GM12875 (cell line): ENCODE measurements at regions not wholly inside any gene's neighbourhood (a gene's known extent, or its start where the extent isn't known, plus 50 kb on each side); places are given as distances from the start of the nearest gene placed in this dataset.

Source experiments
- H3K4me3 ChIP-seq: one replicate; pipeline ENCODE4 v1.5.1; 2011; ENCODE audit warnings: low read depth, low read length, control low read depth
- CTCF ChIP-seq: IDR thresholded peaks from 2 replicates; pipeline ENCODE4 v1.5.1; 2011; ENCODE audit warnings: low read depth, mild to moderate bottlenecking, control low read depth, inconsistent platforms, low read length, moderate library complexity, borderline replicate concordance; ENCODE audit not compliant: insufficient read depth

GRCh38 chr18:60134806-60135205 lies 235.0 kb downstream of the PMAIP1 start:
- no peak for TF ChIP-seq CTCF

DNA sequence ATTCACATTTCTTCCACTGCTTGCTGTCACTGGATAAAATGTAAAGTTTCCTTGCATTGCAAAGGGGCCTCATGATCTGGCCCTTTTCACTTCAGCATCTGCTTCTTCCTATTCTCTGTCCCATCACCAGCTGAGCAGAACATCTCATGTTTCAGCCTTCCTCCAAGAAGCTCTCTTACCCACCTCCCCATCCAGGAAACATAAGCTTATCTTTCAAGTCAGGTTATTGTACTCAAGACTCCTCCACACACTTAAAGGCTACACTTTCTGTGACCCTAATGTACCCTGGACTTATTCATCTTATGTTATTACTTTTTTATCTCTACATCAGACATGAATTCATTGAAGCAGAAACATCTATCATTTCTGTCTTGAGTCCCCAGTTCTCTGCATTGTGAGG lies 230.5 kb downstream of the PMAIP1 start:
- no peak for TF ChIP-seq CTCF

More at GRCh38 chr18:60134806-60135205, 235.0 kb downstream of the PMAIP1 start:
- H3K4me3 ChIP-seq, result no peak overlapping the region

GRCh38 chr18:60123031-60123430 lies 223.2 kb downstream of the PMAIP1 start:
- H3K4me3 ChIP-seq, result no peak overlapping the region
- no peak for TF ChIP-seq CTCF

More for the DNA sequence above, 230.5 kb downstream of the PMAIP1 start:
- H3K4me3 ChIP-seq, result no peak overlapping the region

GRCh38 chr18:60122339-60122738 lies 222.5 kb downstream of the PMAIP1 start:
- no peak for TF ChIP-seq CTCF

GRCh38 chr18:60120231-60120750 lies 220.5 kb downstream of the PMAIP1 start:
- TF ChIP-seq CTCF, result no peak
- no peak overlapping the region for H3K4me3 ChIP-seq

More at GRCh38 chr18:60122339-60122738, 222.5 kb downstream of the PMAIP1 start:
- no peak overlapping the region for H3K4me3 ChIP-seq

DNA sequence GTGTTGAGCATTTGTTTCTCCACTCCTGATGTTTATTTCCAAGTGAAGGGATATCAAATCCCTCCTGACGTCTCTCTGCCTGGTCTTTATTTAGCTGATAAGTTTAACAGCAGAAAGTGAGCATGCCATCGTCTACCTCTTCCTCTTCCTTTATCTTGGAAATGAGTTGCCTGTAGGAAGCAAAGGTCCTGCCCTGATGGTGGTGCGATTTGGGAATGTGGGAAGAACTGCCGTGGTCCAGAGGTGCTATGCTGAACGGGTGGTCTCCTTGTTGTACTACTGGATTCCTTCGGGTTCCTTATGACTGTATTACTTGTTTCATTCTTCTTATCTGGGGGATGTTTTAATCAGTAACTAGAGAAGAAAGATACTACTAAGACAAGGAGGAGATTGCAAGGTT lies 217.5 kb downstream of the PMAIP1 start:
- no peak overlapping the region for H3K4me3 ChIP-seq
- no peak for TF ChIP-seq CTCF

DNA sequence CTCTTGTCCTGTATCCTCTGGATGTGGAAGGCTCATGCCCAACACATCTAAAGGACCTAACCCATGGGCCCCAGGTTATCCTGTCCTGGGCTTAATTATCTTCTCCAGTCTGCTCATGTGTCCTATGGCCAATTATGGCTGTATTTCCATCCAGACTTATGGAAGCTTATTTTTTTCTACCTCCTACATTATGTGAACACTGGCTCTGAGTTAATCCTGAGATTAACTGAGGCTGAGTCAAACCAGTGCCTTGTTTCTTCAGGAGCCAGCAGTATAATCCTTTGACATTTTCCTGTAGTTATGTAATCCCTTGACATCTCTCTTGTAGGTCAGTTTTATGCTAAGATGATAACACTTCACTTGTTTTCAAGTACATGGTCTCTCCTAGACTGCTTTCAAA lies 213.6 kb downstream of the PMAIP1 start:
- no peak for TF ChIP-seq CTCF
- H3K4me3 ChIP-seq, result no peak overlapping the region
